Nephron progenitor cell (in vitro differentiated cells): ENCODE measurements at regions not wholly inside any gene's neighbourhood (a gene's known extent, or its start where the extent isn't known, plus 50 kb on each side); places are given as distances from the start of the nearest gene placed in this dataset.

ENCODE experiments used
- DNase-seq: peaks from one replicate; pipeline ENCODE4 v3.0.0; 2021
- H3K27ac Mint-ChIP-seq: 2 replicates; pipeline ENCODE4 v1.8.0; 2021; ENCODE audit warnings: mild to moderate bottlenecking, moderate library complexity, mixed read lengths
- H3K27me3 Mint-ChIP-seq: 2 replicates; pipeline ENCODE4 v1.8.0; 2021; ENCODE audit warnings: mild to moderate bottlenecking, low read depth, mixed read lengths; ENCODE audit not compliant: poor library complexity
- H3K36me3 Mint-ChIP-seq: 2 replicates; pipeline ENCODE4 v1.8.0; 2021; ENCODE audit warnings: low read depth, mixed read lengths
- H3K4me1 Mint-ChIP-seq: 2 replicates; pipeline ENCODE4 v1.8.0; 2021; ENCODE audit warnings: mixed read lengths
- H3K4me3 Mint-ChIP-seq: 2 replicates; pipeline ENCODE4 v1.8.0; 2021; ENCODE audit warnings: mild to moderate bottlenecking, moderate library complexity, mixed read lengths
- H3K9me3 Mint-ChIP-seq: 2 replicates; pipeline ENCODE4 v1.8.0; 2021; ENCODE audit warnings: mild to moderate bottlenecking, moderate library complexity, mixed read lengths
- TF ChIP-seq, protein P1 (sequence below): fragments of 200-600 bp; sonication (generic); IDR thresholded peaks from 2 replicates; pipeline ENCODE4 v1.5.0; 2021; ENCODE audit warnings: antibody characterized with exemption

DNA sequence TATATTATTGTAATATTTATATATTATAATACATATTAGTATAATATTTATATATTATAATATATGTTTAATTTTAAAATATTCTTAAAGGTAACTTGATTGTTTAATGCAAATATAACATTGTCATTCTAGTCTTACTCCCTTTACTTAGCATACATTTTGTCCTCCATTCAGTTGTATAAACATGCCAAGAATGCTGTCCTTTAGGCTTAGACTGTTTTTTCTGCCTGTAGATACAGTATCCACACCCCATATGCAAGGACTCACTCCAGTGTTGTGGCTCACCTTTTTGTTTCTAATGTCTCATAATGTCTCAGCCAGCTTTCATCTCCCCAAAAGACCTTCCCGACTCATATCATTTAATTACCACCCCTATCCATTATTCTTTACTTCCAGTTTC lies 2110.0 kb downstream of the PCDH7 start:
- Mint-ChIP-seq H3K4me1 (no peaks in the 10 kb centered on the region), H3K36me3 (no peaks in the 10 kb centered on the region), H3K4me3 (no peak overlapping the region), H3K27me3 (no peaks in the 10 kb centered on the region), H3K27ac (no peak overlapping the region), H3K9me3 (peaks cover 36% of the 10 kb centered on the region)
- TF ChIP-seq, protein P1, sequence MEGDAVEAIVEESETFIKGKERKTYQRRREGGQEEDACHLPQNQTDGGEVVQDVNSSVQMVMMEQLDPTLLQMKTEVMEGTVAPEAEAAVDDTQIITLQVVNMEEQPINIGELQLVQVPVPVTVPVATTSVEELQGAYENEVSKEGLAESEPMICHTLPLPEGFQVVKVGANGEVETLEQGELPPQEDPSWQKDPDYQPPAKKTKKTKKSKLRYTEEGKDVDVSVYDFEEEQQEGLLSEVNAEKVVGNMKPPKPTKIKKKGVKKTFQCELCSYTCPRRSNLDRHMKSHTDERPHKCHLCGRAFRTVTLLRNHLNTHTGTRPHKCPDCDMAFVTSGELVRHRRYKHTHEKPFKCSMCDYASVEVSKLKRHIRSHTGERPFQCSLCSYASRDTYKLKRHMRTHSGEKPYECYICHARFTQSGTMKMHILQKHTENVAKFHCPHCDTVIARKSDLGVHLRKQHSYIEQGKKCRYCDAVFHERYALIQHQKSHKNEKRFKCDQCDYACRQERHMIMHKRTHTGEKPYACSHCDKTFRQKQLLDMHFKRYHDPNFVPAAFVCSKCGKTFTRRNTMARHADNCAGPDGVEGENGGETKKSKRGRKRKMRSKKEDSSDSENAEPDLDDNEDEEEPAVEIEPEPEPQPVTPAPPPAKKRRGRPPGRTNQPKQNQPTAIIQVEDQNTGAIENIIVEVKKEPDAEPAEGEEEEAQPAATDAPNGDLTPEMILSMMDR = no peak
- DNase-seq = no peak

DNA sequence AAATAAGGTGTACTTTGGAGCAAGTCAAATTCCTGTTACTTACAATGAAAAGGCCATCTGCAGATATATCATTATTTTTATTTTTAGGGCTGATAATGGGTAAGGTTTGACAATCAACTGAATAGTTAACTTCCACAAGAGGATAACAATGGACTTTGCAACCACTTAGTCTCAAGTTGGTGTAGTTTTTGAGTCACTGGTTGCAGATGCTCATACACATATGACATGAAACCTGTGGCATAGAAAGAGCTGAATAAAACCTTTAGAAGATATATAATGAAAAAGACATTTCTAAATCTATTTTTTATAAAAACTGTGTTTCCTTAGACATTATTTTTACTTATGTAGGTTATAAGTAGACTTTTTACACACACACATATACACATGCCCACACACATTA lies 2110.9 kb downstream of the PCDH7 start:
- peaks cover 33% of the 10 kb centered on the region for H3K9me3 Mint-ChIP-seq
- no peaks in the 10 kb centered on the region for H3K27me3 Mint-ChIP-seq
- no peak overlapping the region for H3K27ac Mint-ChIP-seq
- TF ChIP-seq, protein P1 = no peak
- no peak overlapping the region for H3K4me3 Mint-ChIP-seq
- DNase-seq = no peak
- no peaks in the 10 kb centered on the region for H3K36me3 Mint-ChIP-seq
- no peaks in the 10 kb centered on the region for H3K4me1 Mint-ChIP-seq

DNA sequence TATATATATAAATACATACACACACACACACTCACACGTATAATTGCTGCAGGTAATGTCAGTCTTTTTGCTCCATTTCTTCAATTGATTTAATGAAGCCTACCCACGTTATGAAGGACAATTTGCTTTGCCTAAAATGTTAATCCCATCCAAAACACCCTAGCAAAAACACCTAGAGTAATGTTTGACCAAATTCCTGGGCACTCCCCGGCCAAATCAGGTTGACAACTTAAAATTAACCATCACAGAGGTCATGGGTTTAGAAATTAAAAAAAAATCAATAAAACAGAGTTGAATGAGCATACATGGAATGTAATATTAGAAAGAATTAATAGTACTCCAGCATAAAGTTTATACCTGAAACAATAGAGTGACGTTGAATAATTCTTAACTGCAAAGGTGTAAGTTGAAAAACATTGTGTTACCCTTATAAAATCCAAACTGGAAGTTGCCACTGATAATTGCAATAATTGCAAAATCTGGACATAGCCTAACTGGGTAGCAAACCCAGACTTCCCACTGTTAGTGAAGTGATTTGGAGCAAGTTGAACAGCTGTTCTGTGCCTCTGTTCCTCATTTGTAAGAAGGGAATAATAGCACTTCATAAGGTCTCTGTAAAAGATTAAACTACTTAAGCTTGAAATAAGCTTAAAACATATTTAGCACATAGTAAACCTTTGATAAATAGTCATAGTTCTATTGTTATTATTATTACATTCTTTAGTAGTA lies 2120.5 kb downstream of the PCDH7 start:
- no peak for DNase-seq
- Mint-ChIP-seq H3K4me1 (no peaks in the 10 kb centered on the region), H3K4me3 (no peak overlapping the region), H3K27me3 (no peaks in the 10 kb centered on the region), H3K27ac (no peak overlapping the region), H3K36me3 (no peaks in the 10 kb centered on the region), H3K9me3 (no peaks in the 10 kb centered on the region)
- TF ChIP-seq, protein P1 = no peak

DNA sequence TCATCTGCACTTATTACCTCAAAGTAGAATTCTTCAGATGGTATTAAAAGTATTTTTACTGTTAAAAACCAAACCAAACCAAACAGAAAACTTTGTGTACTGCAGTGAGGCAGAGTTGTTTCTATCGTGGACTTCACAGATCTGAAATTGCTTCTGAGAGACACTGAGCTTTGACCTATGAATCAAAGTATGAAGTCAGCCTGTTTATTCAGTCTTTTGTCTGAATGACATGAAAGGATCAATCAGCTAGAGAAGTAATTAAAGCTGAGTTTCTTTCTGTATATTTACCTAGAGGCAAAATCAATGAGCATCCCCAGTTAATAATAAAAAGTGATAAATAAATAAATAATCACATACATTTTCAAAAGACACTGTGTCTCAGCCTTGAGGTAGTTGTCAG lies 2121.0 kb downstream of the PCDH7 start:
- Mint-ChIP-seq H3K9me3 (no peaks in the 10 kb centered on the region), H3K4me1 (no peaks in the 10 kb centered on the region), H3K27ac (no peak overlapping the region), H3K27me3 (no peaks in the 10 kb centered on the region), H3K36me3 (no peaks in the 10 kb centered on the region), H3K4me3 (no peak overlapping the region)
- no peak for DNase-seq
- TF ChIP-seq, protein P1 = no peak

DNA sequence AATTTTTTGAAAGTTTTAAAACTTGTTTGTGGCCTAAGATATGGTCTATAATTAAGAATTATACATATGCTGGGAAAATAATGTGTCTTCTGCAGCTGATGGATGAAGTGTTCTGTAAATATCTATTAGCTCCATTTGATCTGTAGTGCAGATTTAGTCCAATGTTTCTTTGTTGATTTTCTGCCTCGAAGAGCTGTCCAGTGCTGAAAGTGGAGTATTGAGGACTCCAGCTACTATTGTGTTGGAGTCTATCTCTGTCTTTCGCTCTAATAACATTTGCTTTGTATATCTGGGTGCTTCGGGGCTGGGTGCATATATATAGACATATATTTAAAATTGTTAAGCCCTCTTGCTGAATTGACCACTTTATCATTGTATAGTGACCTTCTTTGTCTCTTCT lies 2127.3 kb downstream of the PCDH7 start:
- no peak overlapping the region for H3K4me3 Mint-ChIP-seq
- peaks cover 3% of the 10 kb centered on the region for H3K9me3 Mint-ChIP-seq
- H3K27me3 Mint-ChIP-seq = no peaks in the 10 kb centered on the region
- H3K36me3 Mint-ChIP-seq = no peaks in the 10 kb centered on the region
- TF ChIP-seq, protein P1 = no peak
- no peak overlapping the region for H3K27ac Mint-ChIP-seq
- no peaks in the 10 kb centered on the region for H3K4me1 Mint-ChIP-seq
- DNase-seq = peak; percentile 15

DNA sequence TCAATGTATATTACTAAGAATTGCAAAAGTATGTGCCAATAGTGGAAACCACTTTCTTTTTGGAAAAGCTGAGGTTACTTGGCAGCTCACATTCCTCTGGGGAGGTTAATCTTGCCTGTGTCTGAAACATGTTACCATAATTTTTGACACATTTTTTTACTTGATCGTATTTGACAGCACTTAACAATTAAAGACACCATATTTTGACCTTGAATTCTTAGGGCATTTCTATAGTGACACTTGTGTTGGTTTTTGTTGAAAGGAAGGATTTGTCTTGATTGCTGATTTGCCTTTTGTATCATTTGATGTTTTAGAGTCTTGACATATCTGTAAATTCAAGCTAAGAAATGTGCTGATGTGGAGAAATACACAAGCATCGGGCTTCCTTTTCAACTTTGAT lies 2135.5 kb downstream of the PCDH7 start:
- no peaks in the 10 kb centered on the region for H3K9me3 Mint-ChIP-seq
- DNase-seq = no peak

More for the DNA sequence above, 2135.5 kb downstream of the PCDH7 start:
- no peaks in the 10 kb centered on the region for H3K4me1 Mint-ChIP-seq
- H3K27me3 Mint-ChIP-seq = no peaks in the 10 kb centered on the region
- no peak overlapping the region for H3K4me3 Mint-ChIP-seq
- TF ChIP-seq, protein P1 = no peak
- H3K36me3 Mint-ChIP-seq = no peaks in the 10 kb centered on the region
- H3K27ac Mint-ChIP-seq = no peak overlapping the region
